ENCODE measurements at regions not wholly inside any gene's neighbourhood (a gene's known extent, or its start where the extent isn't known, plus 50 kb on each side); places are given as distances from the start of the nearest gene placed in this dataset.

- TF ChIP-seq ZNF8 (CRISPR knock-in tag; IDR thresholded peaks at IDR 0.05) (no peak), ZNF70 (CRISPR knock-in tag; IDR thresholded peaks at IDR 0.05) (no peak), OSR1 (CRISPR knock-in tag; IDR thresholded peaks at IDR 0.05) (no peak), BACH2 (CRISPR knock-in tag; IDR thresholded peaks at IDR 0.05; ENCODE audit: borderline replicate concordance) (no peak), TOX (CRISPR knock-in tag; IDR thresholded peaks at IDR 0.05; ENCODE audit: borderline replicate concordance) (no peak)
- ATAC-seq, result no peak
Observed at GRCh38 chr16:88289968-88290401, 92.8 kb upstream of the ZNF469 start.

GRCh38 chr16:88290850-88291830, 91.6 kb upstream of the ZNF469 start:
- TF ChIP-seq PATZ1 (CRISPR knock-in tag; IDR thresholded peaks at IDR 0.05; ENCODE audit: borderline replicate concordance), result no peak
- TF ChIP-seq OSR1 (CRISPR knock-in tag; IDR thresholded peaks at IDR 0.05), result no peak
- no peak for TF ChIP-seq PPARA (CRISPR knock-in tag; IDR thresholded peaks at IDR 0.05; ENCODE audit: borderline replicate concordance)
- no peak for TF ChIP-seq BACH2 (CRISPR knock-in tag; IDR thresholded peaks at IDR 0.05; ENCODE audit: borderline replicate concordance)
- no peak for TF ChIP-seq RARB (CRISPR knock-in tag; IDR thresholded peaks at IDR 0.05)
- TF ChIP-seq TOX (CRISPR knock-in tag; IDR thresholded peaks at IDR 0.05; ENCODE audit: borderline replicate concordance), result no peak
- no peak for TF ChIP-seq ZNF70 (CRISPR knock-in tag; IDR thresholded peaks at IDR 0.05)
- no peak for TF ChIP-seq ESRRG (CRISPR knock-in tag; IDR thresholded peaks at IDR 0.05)
- no peak for TF ChIP-seq ZNF8 (CRISPR knock-in tag; IDR thresholded peaks at IDR 0.05)
- no peak for TF ChIP-seq ZFP3 (CRISPR knock-in tag; IDR thresholded peaks at IDR 0.05)
- no peak for TF ChIP-seq SNAI2 (CRISPR knock-in tag; IDR thresholded peaks at IDR 0.05)
- no peak for TF ChIP-seq CSDC2 (CRISPR knock-in tag; IDR thresholded peaks at IDR 0.05)
- TF ChIP-seq ZFP30 (CRISPR knock-in tag; IDR thresholded peaks at IDR 0.05), result no peak
- TF ChIP-seq ISL1 (CRISPR knock-in tag; IDR thresholded peaks at IDR 0.05), result no peak
- no peak for TF ChIP-seq TSHZ2 (CRISPR knock-in tag; IDR thresholded peaks at IDR 0.05)
- no peak for TF ChIP-seq ARNTL (CRISPR knock-in tag; IDR thresholded peaks at IDR 0.05; ENCODE audit: borderline replicate concordance, low read depth)
- TF ChIP-seq ZC3H10 (CRISPR knock-in tag; IDR thresholded peaks at IDR 0.05), result no peak
- no peak for ATAC-seq

- TF ChIP-seq SNAI2 (CRISPR knock-in tag; IDR thresholded peaks at IDR 0.05) (no peak), TOX (CRISPR knock-in tag; IDR thresholded peaks at IDR 0.05; ENCODE audit: borderline replicate concordance) (no peak), ZFP3 (CRISPR knock-in tag; IDR thresholded peaks at IDR 0.05) (no peak), ZFP30 (CRISPR knock-in tag; IDR thresholded peaks at IDR 0.05) (no peak), OSR1 (CRISPR knock-in tag; IDR thresholded peaks at IDR 0.05) (no peak), ESRRG (CRISPR knock-in tag; IDR thresholded peaks at IDR 0.05) (no peak), ZC3H10 (CRISPR knock-in tag; IDR thresholded peaks at IDR 0.05) (no peak), PATZ1 (CRISPR knock-in tag; IDR thresholded peaks at IDR 0.05; ENCODE audit: borderline replicate concordance) (no peak), ZNF565 (CRISPR knock-in tag; conservative IDR thresholded peaks at IDR 0.05; ENCODE audit: low read depth) (no peak)
- no peak for ATAC-seq
Observed at GRCh38 chr16:88292007-88292970, 90.5 kb upstream of the ZNF469 start.
